Fibroblast of skin of scalp (primary cell): ENCODE measurements at regions not wholly inside any gene's neighbourhood (a gene's known extent, or its start where the extent isn't known, plus 50 kb on each side); places are given as distances from the start of the nearest gene placed in this dataset.

Source experiments
- DNase-seq: peaks from one replicate; pipeline ENCODE4 v3.0.0-alpha.2; 2013

- DNase-seq: no peak
Measured at GRCh38 chr3:135487261-135487660, 478.3 kb upstream of the PPP2R3A start.

- DNase-seq: no peak
Measured at GRCh38 chr3:135490219-135490915, 475.2 kb upstream of the PPP2R3A start.

- peak; percentile 56 for DNase-seq
Measured at GRCh38 chr3:135491491-135492205, 473.9 kb upstream of the PPP2R3A start.

GRCh38 chr3:135495891-135496290, 469.6 kb upstream of the PPP2R3A start:
- DNase-seq: no peak

GRCh38 chr3:135497979-135498378, 467.5 kb upstream of the PPP2R3A start:
- DNase-seq: no peak

GRCh38 chr3:135499426-135499825, 466.1 kb upstream of the PPP2R3A start:
- DNase-seq: peak; percentile 3

GRCh38 chr3:135500034-135500433, 465.5 kb upstream of the PPP2R3A start:
- no peak for DNase-seq

- DNase-seq: no peak
Measured at GRCh38 chr3:135503065-135503759, 462.3 kb upstream of the PPP2R3A start.

GRCh38 chr3:135503760-135504686, 461.5 kb upstream of the PPP2R3A start:
- peak; percentile 64 for DNase-seq

GRCh38 chr3:135513106-135514059, 452.1 kb upstream of the PPP2R3A start:
- peak; percentile 60 for DNase-seq

GRCh38 chr3:135514060-135514448, 451.5 kb upstream of the PPP2R3A start:
- DNase-seq: no peak

- DNase-seq: peak; percentile 15
Measured at GRCh38 chr3:135516143-135516542, 449.4 kb upstream of the PPP2R3A start.

- DNase-seq: no peak
Measured at GRCh38 chr3:135528413-135529015, 437.0 kb upstream of the PPP2R3A start.

GRCh38 chr3:135532021-135532420, 433.5 kb upstream of the PPP2R3A start:
- DNase-seq: no peak

- no peak for DNase-seq
Measured at GRCh38 chr3:135538123-135538522, 427.4 kb upstream of the PPP2R3A start.

GRCh38 chr3:135539351-135539750, 426.2 kb upstream of the PPP2R3A start:
- DNase-seq: no peak

GRCh38 chr3:135539854-135540253, 425.7 kb upstream of the PPP2R3A start:
- no peak for DNase-seq

GRCh38 chr3:135549928-135550494, 415.5 kb upstream of the PPP2R3A start:
- DNase-seq: no peak

- DNase-seq: peak; percentile 9
Measured at GRCh38 chr3:135556174-135556573, 409.4 kb upstream of the PPP2R3A start.

- DNase-seq: no peak
Measured at GRCh38 chr3:135558150-135558783, 407.3 kb upstream of the PPP2R3A start.
